Smooth muscle cell (in vitro differentiated cells): ENCODE measurements at regions not wholly inside any gene's neighbourhood (a gene's known extent, or its start where the extent isn't known, plus 50 kb on each side); places are given as distances from the start of the nearest gene placed in this dataset.
A peak's percentile ranks its signal among the peaks of the same experiment; 100 is the strongest.

ENCODE experiments used
- DNase-seq: peaks from one replicate; lab custom pipeline; 2025; ENCODE audit not compliant: unreplicated experiment; lab: John Stamatoyannopoulos, UW
- H2AFZ ChIP-seq: fragments of 200-600 bp; sonication (generic); 2 replicates; pipeline ENCODE4 v1.6.0; 2016; ENCODE audit warnings: antibody characterized with exemption, low read depth, mild to moderate bottlenecking
- H3F3A ChIP-seq: fragments of 200-600 bp; sonication (generic); 2 replicates; pipeline ENCODE4 v1.6.0; 2017; ENCODE audit warnings: antibody characterized with exemption, low read depth
- H3K27ac ChIP-seq: fragments of 200-600 bp; sonication (generic); 2 replicates; pipeline ENCODE4 v1.5.1; 2016; ENCODE audit warnings: low read depth, mild to moderate bottlenecking
- H3K27me3 ChIP-seq: fragments of 200-600 bp; sonication (generic); 2 replicates; pipeline ENCODE4 v1.6.1; 2016; ENCODE audit warnings: low read depth, mild to moderate bottlenecking
- H3K36me3 ChIP-seq: fragments of 200-600 bp; sonication (generic); 2 replicates; pipeline ENCODE4 v1.5.1; 2016; ENCODE audit warnings: low read depth
- H3K4me1 ChIP-seq: fragments of 200-600 bp; sonication (generic); 2 replicates; pipeline ENCODE4 v1.5.1; 2016; ENCODE audit warnings: low read depth
- H3K4me2 ChIP-seq: fragments of 200-600 bp; sonication (generic); 2 replicates; pipeline ENCODE4 v1.6.0; 2016; ENCODE audit warnings: mild to moderate bottlenecking
- H3K4me3 ChIP-seq: fragments of 200-600 bp; sonication (generic); 2 replicates; pipeline ENCODE4 v1.5.1; 2016; ENCODE audit warnings: mild to moderate bottlenecking
- H3K79me2 ChIP-seq: fragments of 200-600 bp; sonication (generic); 2 replicates; pipeline ENCODE4 v1.6.0; 2016; ENCODE audit warnings: low read depth, mild to moderate bottlenecking
- H3K9ac ChIP-seq: fragments of 200-600 bp; sonication (generic); 2 replicates; pipeline ENCODE4 v1.6.0; 2016; ENCODE audit warnings: low read depth
- H3K9me3 ChIP-seq: fragments of 200-600 bp; sonication (generic); replicated peaks from 2 replicates; pipeline ENCODE4 v1.5.1; 2016; ENCODE audit warnings: low read depth
- H4K20me1 ChIP-seq: fragments of 200-600 bp; sonication (generic); 2 replicates; pipeline ENCODE4 v1.6.0; 2016; ENCODE audit warnings: low read depth
- CTCF ChIP-seq: fragments of 200-600 bp; sonication (generic); IDR thresholded peaks from 2 replicates; pipeline ENCODE4 v1.5.1; 2017; ENCODE audit warnings: borderline replicate concordance, mild to moderate bottlenecking, antibody characterized with exemption; ENCODE audit not compliant: insufficient read depth, poor library complexity, severe bottlenecking
- WGBS: methylation state at CpG from one replicate; pipeline ENCODE4 v1.1.7; 2016; ENCODE audit warnings: low lambda C conversion rate; 5-methylcytosine and 5-hydroxymethylcytosine counted together

GRCh38 chr12:59404109-59404650 is 191.6 kb upstream of the SLC16A7 start:
- H2AFZ ChIP-seq = no peak overlapping the region
- H3K4me2 ChIP-seq = no peak overlapping the region
- no peaks in the 10 kb centered on the region for H3F3A ChIP-seq
- H3K27ac ChIP-seq = no peak overlapping the region
- H3K36me3 ChIP-seq = no peaks in the 10 kb centered on the region
- no peak overlapping the region for H3K9ac ChIP-seq
- H3K4me3 ChIP-seq = no peak overlapping the region
- H3K79me2 ChIP-seq = no peaks in the 10 kb centered on the region
- peaks cover 4% of the 10 kb centered on the region for H3K4me1 ChIP-seq
- no peaks in the 10 kb centered on the region for H4K20me1 ChIP-seq
- no peaks in the 10 kb centered on the region for H3K9me3 ChIP-seq
- no peak for TF ChIP-seq CTCF
- no peaks in the 10 kb centered on the region for H3K27me3 ChIP-seq
- no peak for DNase-seq

- Histone ChIP-seq H3K9me3 (no peaks in the 10 kb centered on the region), H3K9ac (no peak overlapping the region), H3F3A (no peaks in the 10 kb centered on the region), H3K79me2 (no peaks in the 10 kb centered on the region), H2AFZ (peak overlapping the region; percentile 99), H3K4me1 (peaks cover 4% of the 10 kb centered on the region), H3K36me3 (no peaks in the 10 kb centered on the region), H3K4me3 (peak overlapping the region; percentile 30), H3K27ac (no peak overlapping the region), H4K20me1 (no peaks in the 10 kb centered on the region), H3K4me2 (peak overlapping the region; percentile 84), H3K27me3 (no peaks in the 10 kb centered on the region)
- DNase-seq = no peak
- 0% methylated on average over 3 of the region's 3 CpGs for WGBS
- peak; percentile 81 for TF ChIP-seq CTCF
Observed at GRCh38 chr12:59403259-59403932, 192.4 kb upstream of the SLC16A7 start.

- Histone ChIP-seq H4K20me1 (no peaks in the 10 kb centered on the region), H3K4me2 (no peak overlapping the region), H3F3A (no peaks in the 10 kb centered on the region), H3K27me3 (no peaks in the 10 kb centered on the region), H3K27ac (no peak overlapping the region), H3K79me2 (no peaks in the 10 kb centered on the region), H2AFZ (no peak overlapping the region), H3K9ac (no peak overlapping the region), H3K9me3 (no peaks in the 10 kb centered on the region), H3K4me3 (no peak overlapping the region), H3K36me3 (no peaks in the 10 kb centered on the region), H3K4me1 (peaks cover 4% of the 10 kb centered on the region)
- DNase-seq = no peak
- TF ChIP-seq CTCF = no peak
- WGBS = 82% methylated on average over 2 of the region's 2 CpGs
Observed at GRCh38 chr12:59401862-59402261, 194.0 kb upstream of the SLC16A7 start.

- WGBS = 90% methylated on average over 1 of the region's 1 CpG
Observed at GRCh38 chr12:59398164-59398563, 197.7 kb upstream of the SLC16A7 start.

More at GRCh38 chr12:59398164-59398563, 197.7 kb upstream of the SLC16A7 start:
- Histone ChIP-seq H3K79me2 (no peaks in the 10 kb centered on the region), H3K36me3 (no peaks in the 10 kb centered on the region), H3K4me2 (no peak overlapping the region), H4K20me1 (no peaks in the 10 kb centered on the region), H3K9me3 (no peaks in the 10 kb centered on the region), H2AFZ (no peak overlapping the region), H3K9ac (no peak overlapping the region), H3F3A (no peaks in the 10 kb centered on the region), H3K4me3 (no peak overlapping the region), H3K27me3 (no peaks in the 10 kb centered on the region), H3K27ac (no peak overlapping the region), H3K4me1 (no peaks in the 10 kb centered on the region)
- no peak for TF ChIP-seq CTCF
- DNase-seq = no peak
